ENCODE measurements at regions not wholly inside any gene's neighbourhood (a gene's known extent, or its start where the extent isn't known, plus 50 kb on each side); places are given as distances from the start of the nearest gene placed in this dataset.
"Not testable (repeated sequence)": the region's sequence is repeated elsewhere in the genome, so short reads cannot be mapped to it uniquely, and the experiment has no call there.

GRCh38 chr2:5148392-5149085 is 543.6 kb upstream of the SOX11 start:
- no peak for DNase-seq (ENCODE audit: low read depth)

DNA sequence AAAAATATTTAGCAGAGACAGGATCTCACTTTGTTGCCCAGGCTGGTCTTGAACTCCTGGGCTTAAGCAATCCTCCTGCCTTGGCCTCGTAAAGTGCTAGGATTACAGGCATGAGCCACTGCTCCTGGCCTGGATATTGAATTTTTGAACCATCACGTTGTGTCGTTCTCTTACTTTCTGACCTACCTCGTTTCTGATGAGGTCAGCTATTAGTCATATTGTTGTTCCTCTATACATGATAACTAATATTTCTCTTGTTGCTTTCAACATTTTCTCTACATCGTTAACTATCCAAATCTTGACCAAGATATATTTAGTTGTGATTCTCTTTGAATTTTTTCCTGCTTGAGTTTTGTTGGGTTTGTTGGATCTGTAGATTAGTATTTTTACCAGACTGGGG is 541.3 kb upstream of the SOX11 start:
- DNase-seq (ENCODE audit: low read depth), result no peak

- DNase-seq (ENCODE audit: low read depth), result no peak
These were observed 527.2 kb upstream of the SOX11 start for GRCh38 chr2:5164776-5165525.

DNA sequence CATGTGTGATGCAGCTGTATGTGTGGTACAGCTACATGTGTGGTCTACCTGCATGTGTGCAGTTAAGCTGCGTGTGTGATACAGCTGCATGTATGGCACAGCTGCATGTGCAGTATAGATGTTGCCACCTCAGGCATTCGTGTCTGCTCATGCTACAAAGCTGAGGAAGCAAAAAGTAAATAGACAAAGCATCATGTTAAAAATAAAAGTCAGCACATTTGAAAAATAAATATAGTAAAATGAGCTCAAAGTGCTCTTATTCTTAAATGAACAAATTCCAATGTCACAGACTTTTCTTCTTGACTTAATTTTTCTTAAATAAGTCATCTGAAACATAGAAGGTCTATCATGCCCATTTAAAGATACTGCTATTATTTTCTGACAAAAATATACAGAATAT is 519.3 kb upstream of the SOX11 start:
- no peak for DNase-seq (ENCODE audit: low read depth)

- DNase-seq (ENCODE audit: low read depth), result no peak
These were observed 518.2 kb upstream of the SOX11 start for GRCh38 chr2:5173876-5174535.

- DNase-seq (ENCODE audit: low read depth), result no peak
These were observed 517.0 kb upstream of the SOX11 start for GRCh38 chr2:5175231-5175630.

DNA sequence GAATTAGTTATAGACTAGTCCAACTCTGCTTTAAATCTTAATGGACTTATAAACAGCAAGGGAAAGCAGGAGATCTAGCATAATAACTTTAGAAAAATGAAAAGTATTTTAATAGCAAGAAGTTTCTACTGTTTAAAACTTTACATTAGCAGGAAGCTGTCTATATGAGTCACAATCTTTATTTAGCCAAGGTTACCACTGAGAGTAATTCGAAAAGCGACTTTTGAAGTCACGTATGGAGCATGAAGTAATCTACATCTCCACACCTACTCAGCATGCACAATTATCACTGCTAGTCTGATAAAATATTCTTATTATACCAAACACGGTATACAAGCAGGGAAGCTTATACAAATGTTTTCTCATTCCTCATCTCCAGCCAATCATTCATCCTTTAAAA is 515.4 kb upstream of the SOX11 start:
- no peak for DNase-seq (ENCODE audit: low read depth)

DNA sequence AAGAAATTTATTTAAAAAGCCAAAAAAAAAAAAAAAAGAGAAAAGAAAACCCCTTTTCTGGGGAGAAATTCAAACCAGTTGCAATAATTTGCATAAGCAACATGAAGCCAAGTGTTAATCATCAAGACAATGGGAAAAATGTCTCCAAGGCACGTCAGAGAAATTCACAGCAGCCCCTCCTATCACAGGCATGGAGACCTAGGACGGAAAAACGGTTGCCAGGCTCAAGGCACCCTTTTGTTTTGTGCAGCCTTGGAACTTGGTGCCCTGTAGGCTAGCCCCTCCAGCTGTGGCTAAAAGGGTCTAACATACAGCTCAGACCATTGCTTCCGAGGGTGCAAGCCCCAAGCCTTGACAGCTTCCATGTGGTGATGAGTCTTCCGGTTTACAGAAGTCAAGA is 509.2 kb upstream of the SOX11 start:
- no peak for DNase-seq (ENCODE audit: low read depth)

DNA sequence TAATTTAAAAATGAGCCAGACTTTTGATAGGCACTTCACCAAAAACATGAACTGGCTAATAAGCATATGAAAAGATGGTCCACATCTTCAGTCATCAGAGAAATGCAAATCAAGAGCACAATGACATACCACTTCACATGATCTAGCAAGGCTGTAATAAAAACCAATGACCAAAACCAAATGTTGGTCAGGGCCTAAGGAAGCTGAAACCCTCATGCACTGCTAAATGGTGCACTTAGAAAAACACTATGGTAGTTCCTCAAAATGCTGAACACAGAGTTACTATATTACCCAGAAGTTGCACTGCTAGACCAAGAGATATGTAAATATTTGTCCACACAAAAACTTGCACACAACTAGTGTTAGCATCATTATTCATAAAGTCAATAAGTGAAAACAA is 504.9 kb upstream of the SOX11 start:
- no peak for DNase-seq (ENCODE audit: low read depth)

GRCh38 chr2:5188636-5189035 is 503.5 kb upstream of the SOX11 start:
- DNase-seq (ENCODE audit: low read depth), result no peak

DNA sequence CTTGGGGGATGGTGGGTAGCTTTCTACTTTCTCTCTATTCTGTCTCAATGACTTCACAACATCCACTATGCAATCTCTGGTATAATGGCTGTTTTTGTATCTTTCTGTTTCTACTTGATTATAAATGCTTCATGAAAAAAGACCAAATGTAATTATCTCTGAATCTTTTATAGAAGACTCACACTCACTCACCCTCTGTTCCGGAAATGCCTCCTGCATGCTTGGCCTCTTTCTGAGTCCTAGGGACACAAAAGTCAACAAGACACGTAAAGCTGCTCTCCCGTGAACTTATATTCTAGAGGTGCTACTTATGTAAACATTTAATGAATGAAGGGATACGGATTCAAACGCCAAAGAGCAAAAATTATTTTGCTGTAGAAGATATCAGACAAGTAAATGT is 502.2 kb upstream of the SOX11 start:
- no peak for DNase-seq (ENCODE audit: low read depth)

- no peak for DNase-seq (ENCODE audit: low read depth)
These were observed 496.5 kb upstream of the SOX11 start for GRCh38 chr2:5195636-5196035.

GRCh38 chr2:5203134-5203755 is 488.9 kb upstream of the SOX11 start:
- no peak for DNase-seq (ENCODE audit: low read depth)

DNA sequence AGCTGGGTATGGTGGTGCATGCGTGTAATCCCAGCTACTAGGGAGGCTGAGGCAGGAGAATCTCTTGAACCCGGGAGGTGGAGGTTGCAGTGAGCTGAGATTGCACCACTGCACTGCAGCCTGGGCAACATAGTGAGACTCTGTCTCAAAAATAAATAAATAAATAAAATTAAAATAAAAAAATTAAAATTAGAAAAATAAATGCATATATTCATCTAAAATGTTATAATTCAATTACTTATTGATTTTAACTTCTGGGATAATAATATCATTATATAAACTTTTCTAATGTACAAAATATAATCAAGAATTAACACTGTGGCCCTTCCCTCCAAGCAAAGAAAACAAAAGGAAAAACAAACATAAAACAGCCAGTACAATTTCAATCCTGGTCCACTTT is 485.4 kb upstream of the SOX11 start:
- not testable (repeated sequence) for DNase-seq (ENCODE audit: low read depth)

DNA sequence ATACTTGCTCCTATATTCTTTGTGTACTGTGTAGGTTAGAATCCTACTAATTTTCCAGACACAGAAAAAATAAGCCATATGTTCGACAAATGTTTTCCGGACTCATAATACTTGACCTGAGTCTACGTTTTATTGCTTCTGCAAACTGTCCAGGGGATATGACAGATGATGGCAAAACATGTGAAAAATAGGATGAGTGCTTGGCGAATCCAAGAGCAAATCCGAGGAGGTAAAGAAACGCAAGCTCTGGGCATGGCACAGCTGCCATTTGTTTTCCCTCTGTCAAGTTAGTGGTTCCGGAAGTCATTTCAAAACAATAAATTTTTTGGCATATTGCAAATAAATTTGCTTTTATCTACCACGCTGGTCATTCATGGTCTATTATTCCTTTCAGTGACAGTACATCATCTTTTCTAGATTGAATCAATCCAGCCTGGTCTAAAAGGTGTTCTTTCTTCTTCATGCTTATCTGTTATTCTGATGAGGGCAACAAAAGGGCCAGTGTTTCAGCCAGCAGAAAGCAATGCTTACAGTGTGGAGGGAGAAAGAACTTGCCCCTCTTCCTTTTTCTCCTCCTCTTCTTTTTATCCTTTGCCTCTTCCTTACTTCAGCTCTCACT is 476.1 kb upstream of the SOX11 start:
- DNase-seq (ENCODE audit: low read depth), result no peak

DNA sequence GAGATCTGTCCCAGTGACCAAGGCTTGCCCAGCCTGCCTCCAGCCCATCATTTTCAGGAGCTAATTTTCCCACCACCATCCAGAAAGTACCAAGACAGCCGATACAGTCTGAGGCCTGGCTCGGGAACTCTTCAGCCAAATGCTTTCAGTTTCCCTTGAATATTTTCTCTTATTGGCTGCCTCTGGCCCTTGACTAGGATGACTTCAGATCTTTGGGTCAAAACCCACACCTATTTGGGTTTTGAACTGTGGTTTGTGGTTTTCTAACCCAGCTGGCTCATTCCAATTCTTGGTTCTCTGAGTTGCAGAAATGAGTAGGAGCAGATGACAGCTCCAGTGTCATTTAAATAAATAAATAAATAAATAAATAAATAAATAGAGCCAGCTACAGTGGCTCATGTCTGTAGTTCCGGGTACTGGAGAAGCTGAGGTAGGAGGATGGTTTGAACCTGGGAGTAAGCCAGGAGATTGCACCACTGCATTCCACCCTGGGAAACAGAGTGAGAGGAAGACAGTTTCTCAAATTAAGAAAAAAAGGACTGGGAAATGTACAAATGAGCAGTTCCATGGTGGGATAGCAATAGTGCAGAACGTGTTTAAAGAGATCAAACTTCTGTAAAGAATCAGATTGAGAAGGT is 465.0 kb upstream of the SOX11 start:
- no peak for DNase-seq (ENCODE audit: low read depth)

- DNase-seq (ENCODE audit: low read depth), result no peak
These were observed 462.6 kb upstream of the SOX11 start for GRCh38 chr2:5229574-5229973.

DNA sequence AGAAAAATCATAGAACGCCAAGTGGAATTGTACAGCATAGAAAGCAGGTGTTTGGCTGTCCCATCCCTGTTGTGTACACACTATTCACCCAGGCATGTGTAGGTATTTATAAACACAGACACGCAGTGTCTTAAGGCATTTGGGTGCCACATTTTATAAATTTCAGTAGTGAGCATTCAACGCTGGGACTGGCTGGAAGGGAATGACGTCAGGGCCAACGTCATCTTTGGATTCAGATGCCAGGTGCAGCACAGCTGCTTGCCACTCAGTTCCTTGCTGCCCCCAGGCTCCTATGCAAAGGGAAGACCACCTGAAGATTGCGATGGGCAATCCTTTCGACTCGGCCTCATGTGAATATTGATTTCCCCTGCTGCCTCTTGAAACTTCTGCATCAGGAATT is 461.7 kb upstream of the SOX11 start:
- no peak for DNase-seq (ENCODE audit: low read depth)

DNA sequence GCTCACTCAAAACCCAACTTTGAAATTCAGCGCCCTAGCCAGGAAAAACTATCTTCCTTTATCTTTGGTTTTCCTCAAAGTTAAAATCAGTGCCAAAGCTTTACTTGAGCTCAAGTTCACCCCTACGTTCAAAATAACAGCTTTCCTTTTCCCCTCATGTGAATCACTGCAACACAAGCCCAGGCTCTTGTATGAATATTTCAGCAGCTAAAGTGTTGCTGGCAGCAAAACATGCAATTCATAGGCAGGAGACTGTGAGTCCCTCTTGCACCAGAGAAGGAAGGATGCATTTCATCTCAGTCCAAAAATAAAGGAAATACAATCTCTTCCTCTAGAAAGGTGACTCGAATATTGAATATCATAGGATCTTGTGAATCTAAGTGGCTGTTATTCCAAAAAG is 461.3 kb upstream of the SOX11 start:
- no peak for DNase-seq (ENCODE audit: low read depth)

DNA sequence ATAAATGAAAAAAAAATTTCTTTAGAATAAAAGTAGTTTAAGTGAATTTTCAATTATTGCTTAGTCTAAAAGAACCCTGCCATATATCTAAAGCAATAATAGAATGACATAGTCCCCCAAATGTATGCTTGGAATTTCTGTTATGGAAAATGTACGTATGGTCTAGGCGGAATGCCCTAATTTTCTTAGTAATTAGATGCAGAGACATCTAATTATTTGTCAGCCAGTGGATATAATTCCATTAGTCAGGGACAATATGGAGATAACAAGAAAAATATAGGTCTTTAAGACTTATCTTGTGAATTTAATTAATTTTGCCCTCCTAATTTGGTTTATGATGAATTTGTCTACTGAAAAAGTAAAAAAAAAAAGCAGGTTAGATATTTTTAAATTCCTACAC is 460.9 kb upstream of the SOX11 start:
- DNase-seq (ENCODE audit: low read depth), result no peak

DNA sequence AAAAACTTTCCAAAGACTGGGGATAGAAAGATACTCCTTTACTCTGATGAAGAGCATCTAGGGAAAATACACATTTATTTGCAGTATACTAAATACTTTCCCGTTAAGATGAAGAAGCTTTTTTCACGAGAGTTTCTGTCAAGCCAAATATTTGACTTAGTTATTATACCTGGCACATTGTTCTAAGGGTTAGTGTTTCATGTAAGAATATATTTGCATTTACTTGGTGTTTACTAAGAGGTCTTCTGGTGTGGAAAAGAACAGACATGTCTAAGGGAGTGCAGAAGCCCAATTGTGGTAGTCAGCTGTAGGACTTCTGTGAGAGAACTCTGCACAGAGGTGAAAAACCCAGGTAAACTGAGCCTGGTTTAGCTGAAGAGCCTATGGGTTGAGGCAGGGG is 457.6 kb upstream of the SOX11 start:
- no peak for DNase-seq (ENCODE audit: low read depth)

GRCh38 chr2:5235701-5236100 is 456.5 kb upstream of the SOX11 start:
- DNase-seq (ENCODE audit: low read depth), result no peak
